ENCODE measurements at regions not wholly inside any gene's neighbourhood (a gene's known extent, or its start where the extent isn't known, plus 50 kb on each side); places are given as distances from the start of the nearest gene placed in this dataset.

GRCh38 chr5:123269851-123270250 is 153.4 kb downstream of the CEP120 start:
- in situ Hi-C loops (cut with HindIII; ENCODE audit: low sequenced_read_pairs) = no loop called here
- H3K4me3 ChIP-seq (ENCODE audit: low read depth, low read length) = no peak overlapping the region
- no peak for DNase-seq (ENCODE audit: low read depth)
- no peak for TF ChIP-seq CTCF (IDR thresholded peaks at IDR 0.05; ENCODE audit: low read depth, low read length, missing control alignments)

- no peak for TF ChIP-seq CTCF (IDR thresholded peaks at IDR 0.05; ENCODE audit: low read depth, low read length, missing control alignments)
- in situ Hi-C loops (cut with HindIII; ENCODE audit: low sequenced_read_pairs) = no loop called here
- no peak overlapping the region for H3K4me3 ChIP-seq (ENCODE audit: low read depth, low read length)
- DNase-seq (ENCODE audit: low read depth) = no peak
Observed at GRCh38 chr5:123269436-123269835, 153.8 kb downstream of the CEP120 start.

- DNase-seq (ENCODE audit: low read depth) = no peak
- no peak for TF ChIP-seq CTCF (IDR thresholded peaks at IDR 0.05; ENCODE audit: low read depth, low read length, missing control alignments)
- no peak overlapping the region for H3K4me3 ChIP-seq (ENCODE audit: low read depth, low read length)
- in situ Hi-C loops (cut with HindIII; ENCODE audit: low sequenced_read_pairs) = no loop called here
Observed at GRCh38 chr5:123266365-123266764, 156.8 kb downstream of the CEP120 start.

GRCh38 chr5:123265551-123265950 is 157.7 kb downstream of the CEP120 start:
- in situ Hi-C loops (cut with HindIII; ENCODE audit: low sequenced_read_pairs) = no loop called here
- no peak overlapping the region for H3K4me3 ChIP-seq (ENCODE audit: low read depth, low read length)
- TF ChIP-seq CTCF (IDR thresholded peaks at IDR 0.05; ENCODE audit: low read depth, low read length, missing control alignments) = no peak
- peak; percentile 18 for DNase-seq (ENCODE audit: low read depth)

GRCh38 chr5:123264394-123264793 is 158.8 kb downstream of the CEP120 start:
- no peak for TF ChIP-seq CTCF (IDR thresholded peaks at IDR 0.05; ENCODE audit: low read depth, low read length, missing control alignments)
- no peak for DNase-seq (ENCODE audit: low read depth)
- no peak overlapping the region for H3K4me3 ChIP-seq (ENCODE audit: low read depth, low read length)
- in situ Hi-C loops (cut with HindIII; ENCODE audit: low sequenced_read_pairs) = no loop called here

GRCh38 chr5:123263859-123264258 is 159.3 kb downstream of the CEP120 start:
- no peak for DNase-seq (ENCODE audit: low read depth)
- TF ChIP-seq CTCF (IDR thresholded peaks at IDR 0.05; ENCODE audit: low read depth, low read length, missing control alignments) = no peak
- in situ Hi-C loops (cut with HindIII; ENCODE audit: low sequenced_read_pairs) = no loop called here
- no peak overlapping the region for H3K4me3 ChIP-seq (ENCODE audit: low read depth, low read length)

Measured in astrocyte of the cerebellum (primary cell).